ENCODE measurements at regions not wholly inside any gene's neighbourhood (a gene's known extent, or its start where the extent isn't known, plus 50 kb on each side); places are given as distances from the start of the nearest gene placed in this dataset.
"Not testable (repeated sequence)": the region's sequence is repeated elsewhere in the genome, so short reads cannot be mapped to it uniquely, and the experiment has no call there.

DNA sequence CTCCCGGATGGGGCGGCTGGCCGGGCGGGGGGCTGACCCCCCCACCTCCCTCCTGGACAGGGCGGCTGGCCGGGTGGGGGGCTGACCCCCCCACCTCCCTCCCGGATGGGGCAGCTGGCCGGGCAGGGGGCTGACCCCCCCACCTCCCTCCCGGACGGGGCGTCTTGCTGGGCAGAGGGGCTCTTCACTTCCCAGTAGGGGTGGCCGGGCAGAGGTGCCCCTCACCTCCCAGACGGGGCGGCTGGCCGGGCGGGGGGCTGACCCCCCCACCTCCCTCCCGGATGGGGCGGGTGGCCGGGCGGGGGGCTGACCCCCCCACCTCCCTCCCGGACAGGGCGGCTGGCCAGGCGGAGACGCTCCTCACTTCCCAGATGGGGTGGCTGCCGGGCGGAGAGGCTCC, 55.7 kb upstream of the ACBD5 start:
- TF ChIP-seq POLR2A (IDR thresholded peaks at IDR 0.05; ENCODE audit: low read length); GATA1 (IDR thresholded peaks at IDR 0.05; ENCODE audit: low read depth, low read length): not testable (repeated sequence)
